ENCODE measurements at regions not wholly inside any gene's neighbourhood (a gene's known extent, or its start where the extent isn't known, plus 50 kb on each side); places are given as distances from the start of the nearest gene placed in this dataset.

DNA sequence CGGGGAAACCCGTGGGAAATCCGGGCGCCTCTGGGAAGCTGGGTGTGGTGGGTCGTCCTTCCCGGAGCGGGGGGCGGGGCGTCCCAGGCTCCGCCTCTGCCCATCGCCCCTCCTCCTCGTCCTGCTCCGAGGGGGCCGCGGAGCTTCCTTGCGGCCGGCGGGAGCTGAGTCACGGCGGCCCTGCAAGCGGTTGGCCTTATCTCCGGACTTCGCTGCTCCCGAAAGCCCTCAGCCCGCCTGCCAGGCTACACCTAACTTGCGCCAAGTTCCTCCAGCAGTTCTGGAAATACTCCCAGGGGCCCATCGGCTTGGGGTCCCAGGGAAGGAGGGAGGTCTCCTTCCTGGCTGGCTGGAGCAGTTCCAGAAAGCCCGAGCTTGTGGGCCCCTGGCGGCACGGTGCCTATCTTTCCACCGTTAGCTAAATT lies 54.1 kb upstream of the CDKN2AIPNL start:
- no peak for TF ChIP-seq POLR2A (IDR thresholded peaks at IDR 0.05; ENCODE audit: low read length)
- TF ChIP-seq GATA1 (IDR thresholded peaks at IDR 0.05; ENCODE audit: low read depth, low read length) = peak; percentile 59

All from erythroblast (primary cell).